ENCODE measurements at regions not wholly inside any gene's neighbourhood (a gene's known extent, or its start where the extent isn't known, plus 50 kb on each side); places are given as distances from the start of the nearest gene placed in this dataset.

GRCh38 chr1:185491604-185492003 is 174.6 kb upstream of the IVNS1ABP start:
- no peak overlapping the region for H3K9ac ChIP-seq (ENCODE audit: low read length)
- H3K9me3 ChIP-seq (ENCODE audit: control insufficient read depth, low read depth, low read length), result no peaks in the 10 kb centered on the region
- H3K27me3 ChIP-seq (ENCODE audit: control insufficient read depth, insufficient read depth, low read length), result no peaks in the 10 kb centered on the region
- H3K4me1 ChIP-seq (ENCODE audit: control insufficient read depth, low read depth, low read length), result no peaks in the 10 kb centered on the region
- no peak overlapping the region for H3K27ac ChIP-seq (ENCODE audit: low read length)
- H3K4me3 ChIP-seq (ENCODE audit: low read length), result no peak overlapping the region
- no peaks in the 10 kb centered on the region for H3K36me3 ChIP-seq (ENCODE audit: control insufficient read depth, low read depth, low read length)

GRCh38 chr1:185490924-185491323 is 173.9 kb upstream of the IVNS1ABP start:
- Histone ChIP-seq H3K9me3 (ENCODE audit: control insufficient read depth, low read depth, low read length) (no peaks in the 10 kb centered on the region), H3K4me3 (ENCODE audit: low read length) (no peak overlapping the region), H3K27me3 (ENCODE audit: control insufficient read depth, insufficient read depth, low read length) (no peaks in the 10 kb centered on the region), H3K27ac (ENCODE audit: low read length) (no peak overlapping the region), H3K9ac (ENCODE audit: low read length) (no peak overlapping the region), H3K4me1 (ENCODE audit: control insufficient read depth, low read depth, low read length) (no peaks in the 10 kb centered on the region), H3K36me3 (ENCODE audit: control insufficient read depth, low read depth, low read length) (no peaks in the 10 kb centered on the region)

- Histone ChIP-seq H3K9me3 (ENCODE audit: control insufficient read depth, low read depth, low read length) (no peaks in the 10 kb centered on the region), H3K4me3 (ENCODE audit: low read length) (no peak overlapping the region), H3K27ac (ENCODE audit: low read length) (no peak overlapping the region), H3K36me3 (ENCODE audit: control insufficient read depth, low read depth, low read length) (no peaks in the 10 kb centered on the region), H3K4me1 (ENCODE audit: control insufficient read depth, low read depth, low read length) (no peaks in the 10 kb centered on the region), H3K9ac (ENCODE audit: low read length) (no peak overlapping the region), H3K27me3 (ENCODE audit: control insufficient read depth, insufficient read depth, low read length) (no peaks in the 10 kb centered on the region)
These were observed 172.4 kb upstream of the IVNS1ABP start for GRCh38 chr1:185489406-185489805.

- Histone ChIP-seq H3K27me3 (ENCODE audit: control insufficient read depth, insufficient read depth, low read length) (no peaks in the 10 kb centered on the region), H3K4me1 (ENCODE audit: control insufficient read depth, low read depth, low read length) (no peaks in the 10 kb centered on the region), H3K9me3 (ENCODE audit: control insufficient read depth, low read depth, low read length) (no peaks in the 10 kb centered on the region), H3K36me3 (ENCODE audit: control insufficient read depth, low read depth, low read length) (no peaks in the 10 kb centered on the region), H3K27ac (ENCODE audit: low read length) (no peak overlapping the region), H3K4me3 (ENCODE audit: low read length) (no peak overlapping the region), H3K9ac (ENCODE audit: low read length) (no peak overlapping the region)
These were observed 171.8 kb upstream of the IVNS1ABP start for GRCh38 chr1:185488808-185489207.

- Histone ChIP-seq H3K27ac (ENCODE audit: low read length) (no peak overlapping the region), H3K4me3 (ENCODE audit: low read length) (no peak overlapping the region), H3K27me3 (ENCODE audit: control insufficient read depth, insufficient read depth, low read length) (no peaks in the 10 kb centered on the region), H3K9me3 (ENCODE audit: control insufficient read depth, low read depth, low read length) (no peaks in the 10 kb centered on the region), H3K9ac (ENCODE audit: low read length) (no peak overlapping the region), H3K4me1 (ENCODE audit: control insufficient read depth, low read depth, low read length) (no peaks in the 10 kb centered on the region), H3K36me3 (ENCODE audit: control insufficient read depth, low read depth, low read length) (no peaks in the 10 kb centered on the region)
These were observed 170.9 kb upstream of the IVNS1ABP start for GRCh38 chr1:185487936-185488335.

- H3K9ac ChIP-seq (ENCODE audit: low read length), result no peak overlapping the region
- H3K36me3 ChIP-seq (ENCODE audit: control insufficient read depth, low read depth, low read length), result no peaks in the 10 kb centered on the region
- no peaks in the 10 kb centered on the region for H3K4me1 ChIP-seq (ENCODE audit: control insufficient read depth, low read depth, low read length)
- H3K4me3 ChIP-seq (ENCODE audit: low read length), result no peak overlapping the region
- no peak overlapping the region for H3K27ac ChIP-seq (ENCODE audit: low read length)
- H3K27me3 ChIP-seq (ENCODE audit: control insufficient read depth, insufficient read depth, low read length), result no peaks in the 10 kb centered on the region
- H3K9me3 ChIP-seq (ENCODE audit: control insufficient read depth, low read depth, low read length), result no peaks in the 10 kb centered on the region
These were observed 170.0 kb upstream of the IVNS1ABP start for GRCh38 chr1:185487026-185487425.

GRCh38 chr1:185486346-185486745 is 169.3 kb upstream of the IVNS1ABP start:
- no peak overlapping the region for H3K27ac ChIP-seq (ENCODE audit: low read length)
- H3K36me3 ChIP-seq (ENCODE audit: control insufficient read depth, low read depth, low read length), result no peaks in the 10 kb centered on the region
- H3K27me3 ChIP-seq (ENCODE audit: control insufficient read depth, insufficient read depth, low read length), result no peaks in the 10 kb centered on the region
- no peak overlapping the region for H3K4me3 ChIP-seq (ENCODE audit: low read length)
- H3K9ac ChIP-seq (ENCODE audit: low read length), result no peak overlapping the region
- H3K4me1 ChIP-seq (ENCODE audit: control insufficient read depth, low read depth, low read length), result no peaks in the 10 kb centered on the region
- H3K9me3 ChIP-seq (ENCODE audit: control insufficient read depth, low read depth, low read length), result no peaks in the 10 kb centered on the region

GRCh38 chr1:185483664-185484450 is 166.8 kb upstream of the IVNS1ABP start:
- Histone ChIP-seq H3K4me1 (ENCODE audit: control insufficient read depth, low read depth, low read length) (peaks cover 3% of the 10 kb centered on the region), H3K36me3 (ENCODE audit: control insufficient read depth, low read depth, low read length) (no peaks in the 10 kb centered on the region), H3K9ac (ENCODE audit: low read length) (no peak overlapping the region), H3K9me3 (ENCODE audit: control insufficient read depth, low read depth, low read length) (no peaks in the 10 kb centered on the region), H3K27me3 (ENCODE audit: control insufficient read depth, insufficient read depth, low read length) (no peaks in the 10 kb centered on the region), H3K4me3 (ENCODE audit: low read length) (no peak overlapping the region), H3K27ac (ENCODE audit: low read length) (no peak overlapping the region)

GRCh38 chr1:185483217-185483616 is 166.2 kb upstream of the IVNS1ABP start:
- Histone ChIP-seq H3K36me3 (ENCODE audit: control insufficient read depth, low read depth, low read length) (no peaks in the 10 kb centered on the region), H3K27me3 (ENCODE audit: control insufficient read depth, insufficient read depth, low read length) (no peaks in the 10 kb centered on the region), H3K4me1 (ENCODE audit: control insufficient read depth, low read depth, low read length) (peaks cover 3% of the 10 kb centered on the region), H3K27ac (ENCODE audit: low read length) (no peak overlapping the region), H3K9me3 (ENCODE audit: control insufficient read depth, low read depth, low read length) (no peaks in the 10 kb centered on the region), H3K4me3 (ENCODE audit: low read length) (no peak overlapping the region), H3K9ac (ENCODE audit: low read length) (no peak overlapping the region)

- Histone ChIP-seq H3K27ac (ENCODE audit: low read length) (no peak overlapping the region), H3K36me3 (ENCODE audit: control insufficient read depth, low read depth, low read length) (no peaks in the 10 kb centered on the region), H3K9me3 (ENCODE audit: control insufficient read depth, low read depth, low read length) (no peaks in the 10 kb centered on the region), H3K27me3 (ENCODE audit: control insufficient read depth, insufficient read depth, low read length) (no peaks in the 10 kb centered on the region), H3K9ac (ENCODE audit: low read length) (no peak overlapping the region), H3K4me1 (ENCODE audit: control insufficient read depth, low read depth, low read length) (peaks cover 3% of the 10 kb centered on the region), H3K4me3 (ENCODE audit: low read length) (no peak overlapping the region)
These were observed 163.5 kb upstream of the IVNS1ABP start for GRCh38 chr1:185480545-185480944.

- Histone ChIP-seq H3K36me3 (ENCODE audit: control insufficient read depth, low read depth, low read length) (no peaks in the 10 kb centered on the region), H3K4me1 (ENCODE audit: control insufficient read depth, low read depth, low read length) (peaks cover 3% of the 10 kb centered on the region), H3K9me3 (ENCODE audit: control insufficient read depth, low read depth, low read length) (no peaks in the 10 kb centered on the region), H3K4me3 (ENCODE audit: low read length) (no peak overlapping the region), H3K27ac (ENCODE audit: low read length) (no peak overlapping the region), H3K9ac (ENCODE audit: low read length) (no peak overlapping the region), H3K27me3 (ENCODE audit: control insufficient read depth, insufficient read depth, low read length) (no peaks in the 10 kb centered on the region)
These were observed 162.8 kb upstream of the IVNS1ABP start for GRCh38 chr1:185479796-185480195.

- H3K9ac ChIP-seq (ENCODE audit: low read length), result no peak overlapping the region
- no peaks in the 10 kb centered on the region for H3K9me3 ChIP-seq (ENCODE audit: control insufficient read depth, low read depth, low read length)
- no peak overlapping the region for H3K4me3 ChIP-seq (ENCODE audit: low read length)
- H3K27ac ChIP-seq (ENCODE audit: low read length), result no peak overlapping the region
- no peaks in the 10 kb centered on the region for H3K27me3 ChIP-seq (ENCODE audit: control insufficient read depth, insufficient read depth, low read length)
- H3K36me3 ChIP-seq (ENCODE audit: control insufficient read depth, low read depth, low read length), result no peaks in the 10 kb centered on the region
- H3K4me1 ChIP-seq (ENCODE audit: control insufficient read depth, low read depth, low read length), result peaks cover 3% of the 10 kb centered on the region
These were observed 161.8 kb upstream of the IVNS1ABP start for GRCh38 chr1:185478877-185479276.
